DMS153 treated with DMSO at 0.1 percent for 48 hours (cell line): ENCODE measurements at regions not wholly inside any gene's neighbourhood (a gene's known extent, or its start where the extent isn't known, plus 50 kb on each side); places are given as distances from the start of the nearest gene placed in this dataset.
"Not testable (repeated sequence)": the region's sequence is repeated elsewhere in the genome, so short reads cannot be mapped to it uniquely, and the experiment has no call there.

ENCODE experiments used
- DNase-seq: peaks from one replicate; lab custom pipeline; 2025; ENCODE audit not compliant: unreplicated experiment; lab: John Stamatoyannopoulos, UW

DNA sequence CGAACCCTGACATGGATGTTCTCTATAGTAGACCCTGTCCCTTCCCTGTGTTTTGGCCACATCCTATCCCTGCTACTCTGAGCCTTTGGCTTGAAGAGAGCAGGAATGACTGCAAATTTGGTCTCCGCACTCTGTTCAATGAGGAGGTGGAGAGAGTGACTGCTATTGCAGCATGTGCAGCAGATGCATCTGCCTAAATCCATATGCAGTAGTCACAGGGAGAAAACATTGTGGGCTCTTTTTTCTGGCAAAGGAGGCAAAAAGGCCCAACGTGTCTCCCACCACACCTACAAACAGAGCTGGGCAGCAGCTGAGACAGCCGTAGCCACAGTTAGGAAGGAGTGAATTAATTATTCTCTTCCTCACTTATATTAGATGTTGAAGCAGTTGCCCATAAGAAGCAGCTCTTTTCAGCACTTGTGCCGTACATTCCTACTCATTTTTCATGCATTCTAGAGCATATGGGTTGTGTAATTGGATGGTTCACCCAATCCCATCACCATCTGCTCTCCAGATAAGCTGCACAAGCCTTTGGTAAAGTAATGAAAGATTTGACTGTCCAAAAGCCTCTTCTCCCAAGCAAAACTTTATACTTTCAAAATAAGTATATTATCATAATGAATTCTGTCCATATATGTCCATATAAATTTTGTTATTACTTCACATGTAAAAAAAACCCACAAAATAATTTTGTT lies 147.9 kb upstream of the FAM47A start:
- DNase-seq = no peak

DNA sequence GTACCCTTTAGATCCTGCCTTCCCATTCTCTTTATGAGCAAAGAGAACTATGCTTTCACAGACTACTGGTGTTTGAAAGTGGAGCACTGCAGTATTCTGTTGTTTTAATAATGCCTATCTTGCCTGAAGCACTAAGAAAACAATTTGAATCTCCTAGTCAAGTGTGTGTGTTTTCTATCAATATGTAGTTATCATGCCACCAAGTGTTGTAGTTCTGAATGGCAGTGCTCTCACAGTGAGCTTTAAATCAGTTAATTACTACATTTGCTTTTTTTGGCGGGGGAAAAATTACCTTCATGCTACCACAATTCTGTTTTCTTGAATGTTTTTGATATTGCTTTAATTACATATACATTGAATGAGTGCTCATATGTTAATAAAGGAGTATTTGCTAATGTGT lies 143.6 kb upstream of the FAM47A start:
- peak; percentile 29 for DNase-seq

- DNase-seq = no peak
Measured at GRCh38 chrX:34270434-34270833, 138.3 kb upstream of the FAM47A start.

- DNase-seq = no peak
Measured at GRCh38 chrX:34238896-34239295, 106.8 kb upstream of the FAM47A start.

DNA sequence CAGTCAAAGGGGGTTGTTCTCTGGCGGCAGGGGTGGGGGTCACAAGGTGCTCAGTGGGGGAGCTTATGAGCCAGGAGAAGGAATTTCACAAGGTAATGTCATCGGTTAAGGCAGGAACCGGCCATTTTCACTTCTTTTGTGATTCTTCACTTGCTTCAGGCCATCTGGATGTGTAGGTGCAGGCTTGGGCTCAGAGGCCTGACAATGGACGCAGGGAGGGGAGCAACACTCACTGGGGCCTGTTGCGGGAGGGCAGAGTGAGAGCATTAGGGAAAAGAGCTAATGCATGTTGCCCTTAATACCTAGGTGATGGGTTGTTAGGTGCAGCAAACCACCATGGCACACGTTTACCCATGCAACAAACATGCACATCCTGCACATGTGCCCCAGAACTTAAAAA lies 98.0 kb upstream of the FAM47A start:
- DNase-seq = not testable (repeated sequence)

GRCh38 chrX:34227804-34228203 lies 95.7 kb upstream of the FAM47A start:
- no peak for DNase-seq

GRCh38 chrX:34223574-34223973 lies 91.5 kb upstream of the FAM47A start:
- DNase-seq = no peak

DNA sequence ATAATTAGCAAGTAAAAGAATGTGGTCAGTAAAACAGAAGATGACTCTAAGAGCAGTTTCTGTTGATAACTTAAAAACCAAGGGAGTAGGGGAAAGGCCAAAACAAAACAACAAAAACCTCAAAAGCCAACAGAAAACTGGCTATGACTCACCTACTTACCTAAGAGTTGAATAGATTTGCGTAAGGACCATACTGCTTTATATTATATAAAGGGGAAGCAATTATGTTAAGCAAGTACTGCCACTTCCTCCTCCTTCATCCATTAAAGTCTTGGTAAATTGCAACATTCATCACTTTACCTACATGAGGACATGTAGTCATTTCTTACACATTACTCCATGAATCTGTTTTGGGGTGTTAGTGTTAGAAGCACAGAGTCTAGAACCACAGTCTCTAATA lies 85.9 kb upstream of the FAM47A start:
- no peak for DNase-seq

GRCh38 chrX:34197946-34198345 lies 65.8 kb upstream of the FAM47A start:
- DNase-seq = no peak
